ENCODE measurements at regions not wholly inside any gene's neighbourhood (a gene's known extent, or its start where the extent isn't known, plus 50 kb on each side); places are given as distances from the start of the nearest gene placed in this dataset.

- TF ChIP-seq POLR2A (IDR thresholded peaks at IDR 0.05; ENCODE audit: borderline replicate concordance, extremely low read depth, insufficient read depth, insufficient read length) (no peak), CTCF (IDR thresholded peaks at IDR 0.05 in 2 of 3, conservative IDR thresholded peaks at IDR 0.05 in 1 of 3; ENCODE audit: borderline replicate concordance in 1 of 3, insufficient read depth in 1 of 3, low read depth in 2 of 3, low read length in 2 of 3) (no peak), JUND (IDR thresholded peaks at IDR 0.05) (no peak)
Measured at GRCh38 chr1:218926631-218927030, 247.0 kb upstream of the LYPLAL1 start.
